GM20000 (cell line): ENCODE measurements at regions not wholly inside any gene's neighbourhood (a gene's known extent, or its start where the extent isn't known, plus 50 kb on each side); places are given as distances from the start of the nearest gene placed in this dataset.

Experiments used
- DNase-seq: peaks from one replicate; pipeline ENCODE4 v3.0.0; 2012; ENCODE audit warnings: low spot score
- CTCF ChIP-seq: IDR thresholded peaks from 2 replicates; pipeline ENCODE4 v1.5.1; 2012; ENCODE audit warnings: mild to moderate bottlenecking, control low read depth; ENCODE audit errors: extremely low read depth, missing control alignments

GRCh38 chr16:22627043-22627442 is 116.4 kb downstream of the NPIPB5 start:
- TF ChIP-seq CTCF, result no peak
- DNase-seq, result no peak

GRCh38 chr16:22628994-22629393 is 118.3 kb downstream of the NPIPB5 start:
- TF ChIP-seq CTCF, result no peak
- DNase-seq, result no peak

GRCh38 chr16:22630242-22630641 is 119.6 kb downstream of the NPIPB5 start:
- no peak for TF ChIP-seq CTCF
- no peak for DNase-seq

- no peak for TF ChIP-seq CTCF
- DNase-seq, result no peak
These were observed 120.6 kb downstream of the NPIPB5 start for GRCh38 chr16:22631264-22631663.

GRCh38 chr16:22632606-22633005 is 121.9 kb downstream of the NPIPB5 start:
- no peak for DNase-seq
- no peak for TF ChIP-seq CTCF

- TF ChIP-seq CTCF, result no peak
- no peak for DNase-seq
These were observed 122.6 kb downstream of the NPIPB5 start for GRCh38 chr16:22633280-22633679.

GRCh38 chr16:22633799-22634198 is 123.1 kb downstream of the NPIPB5 start:
- no peak for DNase-seq
- TF ChIP-seq CTCF, result no peak
